ENCODE measurements at regions not wholly inside any gene's neighbourhood (a gene's known extent, or its start where the extent isn't known, plus 50 kb on each side); places are given as distances from the start of the nearest gene placed in this dataset.
A peak's percentile ranks its signal among the peaks of the same experiment; 100 is the strongest.

GRCh38 chr5:58185397-58185796, 274.5 kb downstream of the PLK2 start:
- H3K4me1 ChIP-seq (ENCODE audit: control insufficient read depth in 1 of 2, low read depth in 2 of 2): peaks cover 5 to 20% of the 10 kb centered on the region in 2 donors
- ATAC-seq (ENCODE audit: insufficient number of reproducible peaks, low FRiP score, low read depth): no peak
- no peak overlapping the region for H3K27ac ChIP-seq
- H3K4me3 ChIP-seq: no peak overlapping the region
- H3K9me3 ChIP-seq: no peaks in the 10 kb centered on the region
- no peak for DNase-seq (ENCODE audit: low spot score)
- no peak for TF ChIP-seq CTCF (IDR thresholded peaks at IDR 0.05)
- no peaks in the 10 kb centered on the region for H3K36me3 ChIP-seq
- no peaks in the 10 kb centered on the region for H3K27me3 ChIP-seq (replicated peaks; ENCODE audit: insufficient read depth)

GRCh38 chr5:58184910-58185309, 275.0 kb downstream of the PLK2 start:
- Histone ChIP-seq H3K4me1 (ENCODE audit: control insufficient read depth in 1 of 2, low read depth in 2 of 2) (peaks cover 5 to 20% of the 10 kb centered on the region in 2 donors), H3K4me3 (no peak overlapping the region), H3K27ac (no peak overlapping the region), H3K9me3 (no peaks in the 10 kb centered on the region), H3K27me3 (replicated peaks; ENCODE audit: insufficient read depth) (no peaks in the 10 kb centered on the region), H3K36me3 (no peaks in the 10 kb centered on the region)
- ATAC-seq (ENCODE audit: insufficient number of reproducible peaks, low FRiP score, low read depth) (peak; percentile 60), DNase-seq (ENCODE audit: low spot score) (no peak)
- TF ChIP-seq CTCF (IDR thresholded peaks at IDR 0.05): no peak

GRCh38 chr5:58183786-58184085, 276.1 kb downstream of the PLK2 start:
- H3K27ac ChIP-seq: no peak overlapping the region
- H3K9me3 ChIP-seq: no peaks in the 10 kb centered on the region
- peaks cover 5 to 20% of the 10 kb centered on the region in 2 donors for H3K4me1 ChIP-seq (ENCODE audit: control insufficient read depth in 1 of 2, low read depth in 2 of 2)
- H3K27me3 ChIP-seq (replicated peaks; ENCODE audit: insufficient read depth): no peaks in the 10 kb centered on the region
- DNase-seq (ENCODE audit: low spot score) (no peak), ATAC-seq (ENCODE audit: insufficient number of reproducible peaks, low FRiP score, low read depth) (no peak)
- no peak overlapping the region for H3K4me3 ChIP-seq
- no peak for TF ChIP-seq CTCF (IDR thresholded peaks at IDR 0.05)
- H3K36me3 ChIP-seq: no peaks in the 10 kb centered on the region

GRCh38 chr5:58183078-58183785, 276.7 kb downstream of the PLK2 start:
- Histone ChIP-seq H3K4me1 (ENCODE audit: control insufficient read depth in 1 of 2, low read depth in 2 of 2) (peaks cover 5 to 20% of the 10 kb centered on the region in 2 donors), H3K27ac (no peak overlapping the region), H3K4me3 (no peak overlapping the region), H3K36me3 (no peaks in the 10 kb centered on the region), H3K9me3 (no peaks in the 10 kb centered on the region), H3K27me3 (replicated peaks; ENCODE audit: insufficient read depth) (no peaks in the 10 kb centered on the region)
- no peak for ATAC-seq (ENCODE audit: insufficient number of reproducible peaks, low FRiP score, low read depth)
- DNase-seq (ENCODE audit: low spot score): no peak
- TF ChIP-seq CTCF (IDR thresholded peaks at IDR 0.05): no peak

GRCh38 chr5:58182287-58182841, 277.5 kb downstream of the PLK2 start:
- no peak for TF ChIP-seq CTCF (IDR thresholded peaks at IDR 0.05)
- Histone ChIP-seq H3K4me1 (ENCODE audit: control insufficient read depth in 1 of 2, low read depth in 2 of 2) (peaks cover 5 to 20% of the 10 kb centered on the region in 2 donors), H3K4me3 (no peak overlapping the region), H3K36me3 (no peaks in the 10 kb centered on the region), H3K27me3 (replicated peaks; ENCODE audit: insufficient read depth) (no peaks in the 10 kb centered on the region), H3K9me3 (no peaks in the 10 kb centered on the region), H3K27ac (peak overlapping the region in 1 of 2 donors; percentile 13)
- ATAC-seq (ENCODE audit: insufficient number of reproducible peaks, low FRiP score, low read depth): no peak
- DNase-seq (ENCODE audit: low spot score): no peak
